22Rv1 (cell line): ENCODE measurements at regions not wholly inside any gene's neighbourhood (a gene's known extent, or its start where the extent isn't known, plus 50 kb on each side); places are given as distances from the start of the nearest gene placed in this dataset.

Experiments used
- CTCF ChIP-seq: fragments of 450-650 bp; IDR thresholded peaks from 2 replicates; pipeline ENCODE4 v1.5.1; 2017; ENCODE audit warnings: mild to moderate bottlenecking
- ZFX ChIP-seq: fragments of 450-650 bp; IDR thresholded peaks from 2 replicates; pipeline ENCODE4 v1.6.1; 2017; ENCODE audit warnings: antibody characterized with exemption, borderline replicate concordance

- TF ChIP-seq CTCF (no peak), ZFX (no peak)
These were observed 59.2 kb downstream of the IL12A start for GRCh38 chr3:160047876-160048275.
